PFSK-1 (cell line): ENCODE measurements at regions not wholly inside any gene's neighbourhood (a gene's known extent, or its start where the extent isn't known, plus 50 kb on each side); places are given as distances from the start of the nearest gene placed in this dataset.

Experiments
- FOXP2 ChIP-seq: optimal IDR thresholded peaks from 2 replicates; pipeline ENCODE3; 2011; ENCODE audit warnings: borderline replicate concordance, control low read depth, inconsistent platforms; ENCODE audit not compliant: insufficient read depth; ENCODE audit errors: extremely low read length, extremely low read depth
- POLR2AphosphoS5 ChIP-seq: IDR thresholded peaks from 2 replicates; pipeline ENCODE4 v1.6.1; 2012; ENCODE audit warnings: low read depth, mild to moderate bottlenecking, control low read depth, low read length, moderate library complexity
- SIN3A ChIP-seq: IDR thresholded peaks from 2 replicates; pipeline ENCODE4 v1.6.1; 2012; ENCODE audit warnings: mild to moderate bottlenecking, low read length, moderate library complexity, borderline replicate concordance; ENCODE audit not compliant: insufficient read depth
- TAF1 ChIP-seq: IDR thresholded peaks from 2 replicates; pipeline ENCODE4 v1.6.1; 2012; ENCODE audit warnings: low read length, control low read depth, borderline replicate concordance; ENCODE audit not compliant: insufficient read depth
- TF ChIP-seq, protein P1 (sequence below), 2 experiments: IDR thresholded peaks; 2 replicates each; pipeline versions ENCODE4 v1.6.1 to v1.8.0; 2011 to 2012; ENCODE audit warnings: low read depth in 2 of 2, low read length in 2 of 2, control low read depth in 1 of 2, inconsistent platforms in 1 of 2, mild to moderate bottlenecking in 1 of 2, moderate library complexity in 1 of 2; ENCODE audit not compliant: insufficient read depth in 1 of 2

DNA sequence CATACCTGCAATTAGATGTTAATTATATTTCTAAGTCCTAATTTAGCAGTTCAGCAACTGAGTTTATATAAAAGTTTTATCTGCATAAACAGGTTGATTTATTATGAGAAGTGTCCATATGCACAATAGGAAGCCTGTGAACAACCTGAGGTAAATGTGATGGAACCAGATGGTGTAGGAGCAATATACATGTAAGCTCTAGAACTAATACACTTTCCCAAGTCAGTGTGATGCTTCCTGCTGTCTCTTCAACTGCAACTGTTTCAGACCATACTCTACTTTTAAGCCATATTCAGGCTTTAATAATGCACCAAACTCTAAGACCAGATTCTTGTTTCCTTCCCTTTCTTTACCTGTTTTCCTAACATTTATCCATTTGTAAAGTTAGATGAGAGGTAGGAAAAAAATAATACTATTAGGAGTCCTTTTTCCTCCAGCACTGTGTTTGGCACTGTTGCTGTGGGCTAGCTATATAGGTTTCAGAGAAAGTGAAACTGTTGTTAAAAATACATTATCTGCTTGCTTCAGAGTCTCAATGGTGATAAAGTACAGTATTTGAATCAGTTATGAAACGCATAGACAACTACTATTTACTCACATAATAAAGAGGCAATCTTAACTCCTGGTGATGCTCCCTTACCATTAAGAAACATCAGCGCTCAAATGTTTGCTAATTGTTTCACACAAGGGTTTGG lies 1009.3 kb downstream of the GRIK2 start:
- TF ChIP-seq SIN3A (no peak), POLR2AphosphoS5 (no peak), TAF1 (no peak), FOXP2 (no peak)
- TF ChIP-seq, protein P1, sequence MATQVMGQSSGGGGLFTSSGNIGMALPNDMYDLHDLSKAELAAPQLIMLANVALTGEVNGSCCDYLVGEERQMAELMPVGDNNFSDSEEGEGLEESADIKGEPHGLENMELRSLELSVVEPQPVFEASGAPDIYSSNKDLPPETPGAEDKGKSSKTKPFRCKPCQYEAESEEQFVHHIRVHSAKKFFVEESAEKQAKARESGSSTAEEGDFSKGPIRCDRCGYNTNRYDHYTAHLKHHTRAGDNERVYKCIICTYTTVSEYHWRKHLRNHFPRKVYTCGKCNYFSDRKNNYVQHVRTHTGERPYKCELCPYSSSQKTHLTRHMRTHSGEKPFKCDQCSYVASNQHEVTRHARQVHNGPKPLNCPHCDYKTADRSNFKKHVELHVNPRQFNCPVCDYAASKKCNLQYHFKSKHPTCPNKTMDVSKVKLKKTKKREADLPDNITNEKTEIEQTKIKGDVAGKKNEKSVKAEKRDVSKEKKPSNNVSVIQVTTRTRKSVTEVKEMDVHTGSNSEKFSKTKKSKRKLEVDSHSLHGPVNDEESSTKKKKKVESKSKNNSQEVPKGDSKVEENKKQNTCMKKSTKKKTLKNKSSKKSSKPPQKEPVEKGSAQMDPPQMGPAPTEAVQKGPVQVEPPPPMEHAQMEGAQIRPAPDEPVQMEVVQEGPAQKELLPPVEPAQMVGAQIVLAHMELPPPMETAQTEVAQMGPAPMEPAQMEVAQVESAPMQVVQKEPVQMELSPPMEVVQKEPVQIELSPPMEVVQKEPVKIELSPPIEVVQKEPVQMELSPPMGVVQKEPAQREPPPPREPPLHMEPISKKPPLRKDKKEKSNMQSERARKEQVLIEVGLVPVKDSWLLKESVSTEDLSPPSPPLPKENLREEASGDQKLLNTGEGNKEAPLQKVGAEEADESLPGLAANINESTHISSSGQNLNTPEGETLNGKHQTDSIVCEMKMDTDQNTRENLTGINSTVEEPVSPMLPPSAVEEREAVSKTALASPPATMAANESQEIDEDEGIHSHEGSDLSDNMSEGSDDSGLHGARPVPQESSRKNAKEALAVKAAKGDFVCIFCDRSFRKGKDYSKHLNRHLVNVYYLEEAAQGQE (IDR thresholded peaks at IDR 0.05; ENCODE audit: insufficient read depth in 1 of 2, low read depth in 2 of 2, low read length in 2 of 2) = no peak

DNA sequence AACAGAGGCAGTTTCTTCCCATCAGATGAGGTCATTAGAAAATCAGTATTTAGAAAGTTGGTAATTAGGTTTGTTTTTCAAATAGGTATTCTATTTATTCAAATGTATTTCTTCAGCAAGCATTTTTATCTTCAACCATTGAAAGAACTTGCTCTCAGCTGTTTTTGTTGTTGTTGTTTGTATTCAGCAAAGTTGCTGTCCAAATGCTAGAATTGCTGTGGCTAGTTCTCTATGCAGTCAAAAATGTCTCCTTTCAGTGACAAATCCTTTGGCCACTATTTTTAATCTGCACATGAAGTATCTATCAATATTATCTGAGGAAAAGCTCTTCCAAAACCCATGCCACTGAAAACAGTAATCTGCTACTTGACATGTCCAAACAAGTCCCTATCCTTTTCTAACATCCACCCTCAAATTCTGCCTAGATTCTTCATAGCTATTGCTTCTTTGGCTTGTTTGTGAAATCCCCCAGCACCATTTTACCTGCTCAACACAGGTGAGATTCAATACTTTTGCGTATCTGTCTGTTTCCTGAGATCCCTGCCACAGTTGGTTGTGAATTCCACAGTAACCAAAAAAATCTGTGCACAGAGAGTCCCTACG lies 1005.4 kb downstream of the GRIK2 start:
- TF ChIP-seq TAF1 = no peak
- no peak for TF ChIP-seq FOXP2
- TF ChIP-seq POLR2AphosphoS5 = no peak
- no peak for TF ChIP-seq SIN3A
- TF ChIP-seq, protein P1 (IDR thresholded peaks at IDR 0.05; ENCODE audit: insufficient read depth in 1 of 2, low read depth in 2 of 2, low read length in 2 of 2) = peak; percentile 59 to 83; a peak in 3 of 4 replicates

DNA sequence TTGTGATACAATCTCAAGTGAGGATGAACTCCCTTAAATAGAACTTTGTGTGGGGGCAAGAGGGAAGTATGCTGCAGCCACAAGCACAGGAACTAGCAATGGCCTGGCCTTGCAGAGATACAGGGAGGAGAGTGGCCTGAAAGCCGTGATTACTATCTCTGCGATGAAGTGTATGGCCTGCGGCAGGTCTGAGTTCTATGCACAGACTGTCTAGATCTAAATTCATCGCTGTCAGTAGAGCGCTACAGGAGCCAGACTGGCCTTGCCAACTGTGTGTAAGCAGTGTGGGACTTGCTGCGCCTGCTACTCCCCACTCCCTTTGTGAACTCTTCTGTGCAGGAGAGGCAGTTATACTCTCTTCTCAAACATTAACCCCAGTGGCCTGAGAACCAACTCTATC lies 997.0 kb downstream of the GRIK2 start:
- TF ChIP-seq FOXP2 (no peak), SIN3A (no peak), TAF1 (no peak), POLR2AphosphoS5 (no peak)
- TF ChIP-seq, protein P1 (IDR thresholded peaks at IDR 0.05; ENCODE audit: insufficient read depth in 1 of 2, low read depth in 2 of 2, low read length in 2 of 2) = no peak

DNA sequence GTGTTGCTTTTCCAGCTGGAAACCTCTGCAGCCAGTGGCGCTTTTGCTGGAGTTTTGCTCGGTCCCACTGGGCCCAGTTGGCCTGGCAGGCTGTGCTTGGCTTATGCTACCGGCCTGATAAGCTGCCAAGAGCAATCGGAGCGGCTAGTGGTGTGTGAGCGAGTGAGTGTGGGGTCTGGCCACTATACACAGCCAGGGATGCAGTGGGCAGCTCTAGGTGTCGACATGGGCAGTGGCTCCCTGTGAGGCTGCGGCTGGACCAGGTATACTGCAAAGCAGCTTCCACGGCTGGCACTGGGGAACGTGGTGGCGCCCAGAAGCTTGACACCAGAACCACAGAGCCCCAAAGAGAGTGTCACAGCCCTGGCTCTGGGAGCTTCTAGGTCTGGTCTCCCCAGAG lies 996.5 kb downstream of the GRIK2 start:
- TF ChIP-seq POLR2AphosphoS5 = no peak
- no peak for TF ChIP-seq FOXP2
- TF ChIP-seq SIN3A = no peak
- no peak for TF ChIP-seq TAF1
- TF ChIP-seq, protein P1 (IDR thresholded peaks at IDR 0.05; ENCODE audit: insufficient read depth in 1 of 2, low read depth in 2 of 2, low read length in 2 of 2) = no peak
